ENCODE measurements at regions not wholly inside any gene's neighbourhood (a gene's known extent, or its start where the extent isn't known, plus 50 kb on each side); places are given as distances from the start of the nearest gene placed in this dataset.

DNA sequence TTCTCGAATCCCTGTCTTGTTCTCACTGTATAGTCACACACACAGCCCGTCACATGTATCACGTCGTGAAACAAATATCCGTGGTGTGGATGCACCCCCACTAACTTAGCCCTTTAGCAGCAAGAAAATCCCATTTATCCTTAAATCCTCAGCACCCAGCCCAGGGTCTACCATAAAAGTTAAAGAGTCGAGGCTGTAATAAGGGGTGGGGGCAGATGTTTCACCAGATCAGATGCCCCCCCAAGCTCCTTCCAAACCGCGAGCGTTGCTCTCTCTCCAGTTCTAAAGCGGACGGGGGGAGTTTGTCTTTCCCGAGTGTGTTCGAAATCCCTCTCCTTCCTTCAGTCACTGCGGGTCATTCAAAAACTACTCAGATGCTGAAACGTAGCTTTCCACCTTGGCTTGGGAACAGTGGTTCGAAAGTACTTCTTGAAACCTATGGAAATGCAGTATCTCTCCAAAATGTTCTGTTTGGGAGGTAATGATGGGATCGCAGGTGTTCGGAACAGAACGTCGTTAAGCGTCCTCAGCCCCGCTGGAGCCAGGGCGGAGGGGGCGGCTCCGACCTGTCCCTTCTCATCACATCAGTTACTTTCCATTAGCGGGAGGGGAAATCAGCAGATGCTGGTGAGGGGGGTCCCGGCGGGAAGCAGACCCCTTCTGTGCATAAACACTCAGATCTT, 156.2 kb downstream of the BRD1 start:
- in situ Hi-C loops (cut with HindIII; ENCODE audit: extremely low pct_ligation_motif_present, low pct_unique_long_range_greater_than_20kb) (no loop called here), intact Hi-C loops (cut with micrococcal nuclease; ENCODE audit: unreplicated experiment) (no loop called here)
- Histone ChIP-seq H4K20me1 (ENCODE audit: insufficient read depth, low read length) (no peaks in the 10 kb centered on the region), H3K9me3 (ENCODE audit: low read length) (no peaks in the 10 kb centered on the region), H3K27ac (ENCODE audit: extremely low read length, insufficient read depth, low read length) (no peak overlapping the region), H2AFZ (ENCODE audit: low read length) (no peak overlapping the region), H3K9ac (ENCODE audit: insufficient read depth, low read depth, low read length) (no peak overlapping the region), H3K27me3 (ENCODE audit: control insufficient read depth in 1 of 2, insufficient read depth in 2 of 2, low read length in 2 of 2) (peaks cover 3 to 50% of the 10 kb centered on the region in 2 experiments; a peak in 4 of 5 replicates), H3K4me2 (ENCODE audit: low read depth, low read length) (no peak overlapping the region), H3K4me1 (ENCODE audit: insufficient read depth, low read length) (no peaks in the 10 kb centered on the region), H3K79me2 (ENCODE audit: insufficient read depth, low read length) (no peaks in the 10 kb centered on the region), H3K36me3 (replicated peaks in 1 of 2; ENCODE audit: control insufficient read depth in 1 of 2, insufficient read depth in 2 of 2, low read length in 2 of 2) (no peaks in the 10 kb centered on the region), H3K4me3 (replicated peaks in 1 of 3; ENCODE audit: insufficient read depth in 1 of 3, low read depth in 2 of 3, low read length in 3 of 3) (no peak overlapping the region)
- WGBS (ENCODE audit: low lambda C conversion rate): 30% methylated on average over 26 of the region's 28 CpGs
- TF ChIP-seq, protein P1, sequence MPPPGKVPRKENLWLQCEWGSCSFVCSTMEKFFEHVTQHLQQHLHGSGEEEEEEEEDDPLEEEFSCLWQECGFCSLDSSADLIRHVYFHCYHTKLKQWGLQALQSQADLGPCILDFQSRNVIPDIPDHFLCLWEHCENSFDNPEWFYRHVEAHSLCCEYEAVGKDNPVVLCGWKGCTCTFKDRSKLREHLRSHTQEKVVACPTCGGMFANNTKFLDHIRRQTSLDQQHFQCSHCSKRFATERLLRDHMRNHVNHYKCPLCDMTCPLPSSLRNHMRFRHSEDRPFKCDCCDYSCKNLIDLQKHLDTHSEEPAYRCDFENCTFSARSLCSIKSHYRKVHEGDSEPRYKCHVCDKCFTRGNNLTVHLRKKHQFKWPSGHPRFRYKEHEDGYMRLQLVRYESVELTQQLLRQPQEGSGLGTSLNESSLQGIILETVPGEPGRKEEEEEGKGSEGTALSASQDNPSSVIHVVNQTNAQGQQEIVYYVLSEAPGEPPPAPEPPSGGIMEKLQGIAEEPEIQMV (CRISPR knock-in tag; IDR thresholded peaks at IDR 0.05; ENCODE audit: low read depth): no peak
- DNase-seq (ENCODE audit: low spot score): no peak
- no TSS peak for BruUV-seq (replicated peaks)
- no peak for FAIRE-seq
- ChIA-PET POLR2A (no interaction called here), CTCF (ENCODE audit: low intra/inter-chr PET ratio, low total read pairs) (no interaction called here)
- no peak for ATAC-seq

DNA sequence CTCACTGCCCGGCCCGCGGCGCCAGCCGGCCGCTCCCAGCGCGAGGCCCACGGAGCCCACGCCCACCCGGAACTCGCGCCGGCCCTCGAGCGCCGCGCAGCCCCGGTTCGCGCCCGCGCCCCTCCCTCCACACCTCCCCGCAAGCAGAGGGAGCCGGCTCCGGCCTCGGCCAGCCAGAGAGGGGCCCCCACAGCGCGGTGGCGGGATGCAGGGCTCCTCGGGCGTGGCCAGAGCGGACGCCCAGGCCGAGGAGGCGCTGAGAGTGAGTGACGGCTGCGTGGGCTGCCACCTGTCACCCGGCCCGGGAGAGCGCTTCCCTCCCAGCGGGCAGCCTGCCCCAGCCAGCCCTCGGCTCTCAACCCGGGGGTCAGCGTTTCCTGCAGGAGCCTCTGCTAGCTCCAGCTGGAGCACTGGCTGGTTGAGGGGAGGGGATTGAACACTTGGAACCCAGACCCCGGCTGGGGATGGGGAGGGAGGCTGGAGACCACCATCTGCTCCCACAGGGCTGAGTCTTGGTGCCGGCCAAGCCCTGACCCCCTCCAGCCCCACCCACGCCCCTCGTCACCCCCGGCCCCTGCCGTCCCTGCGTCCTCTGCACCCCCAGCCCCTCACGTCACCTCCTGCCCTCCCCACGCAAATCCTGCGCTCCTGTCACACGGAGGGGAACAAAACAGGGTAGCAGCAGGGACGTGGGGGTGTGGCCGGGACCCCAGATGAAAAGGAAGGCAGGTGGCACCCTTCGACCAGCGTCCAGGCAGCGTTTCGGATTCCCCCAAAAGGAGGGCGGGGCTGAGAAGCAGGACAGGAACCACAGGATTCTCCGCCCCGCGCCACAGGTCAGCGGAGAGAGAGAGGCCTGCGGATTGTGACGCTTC, 157.0 kb downstream of the BRD1 start:
- no peak for FAIRE-seq
- no peaks in the 10 kb centered on the region for H4K20me1 ChIP-seq (ENCODE audit: insufficient read depth, low read length)
- no peak overlapping the region for H3K27ac ChIP-seq (ENCODE audit: extremely low read length, insufficient read depth, low read length)
- no peak for DNase-seq (ENCODE audit: low spot score)
- no TSS peak for BruUV-seq (replicated peaks)
- no peak overlapping the region for H3K4me2 ChIP-seq (ENCODE audit: low read depth, low read length)
- no peaks in the 10 kb centered on the region for H3K79me2 ChIP-seq (ENCODE audit: insufficient read depth, low read length)
- no peaks in the 10 kb centered on the region for H3K36me3 ChIP-seq (replicated peaks in 1 of 2; ENCODE audit: control insufficient read depth in 1 of 2, insufficient read depth in 2 of 2, low read length in 2 of 2)
- no peaks in the 10 kb centered on the region for H3K9me3 ChIP-seq (ENCODE audit: low read length)
- H3K9ac ChIP-seq (ENCODE audit: insufficient read depth, low read depth, low read length): no peak overlapping the region
- ChIA-PET CTCF (ENCODE audit: low intra/inter-chr PET ratio, low total read pairs) (no interaction called here), POLR2A (no interaction called here)
- intact Hi-C loops (cut with micrococcal nuclease; ENCODE audit: unreplicated experiment) (no loop called here), in situ Hi-C loops (cut with HindIII; ENCODE audit: extremely low pct_ligation_motif_present, low pct_unique_long_range_greater_than_20kb) (no loop called here)
- H2AFZ ChIP-seq (ENCODE audit: low read length): no peak overlapping the region
- ATAC-seq: no peak
- no peaks in the 10 kb centered on the region for H3K4me1 ChIP-seq (ENCODE audit: insufficient read depth, low read length)
- H3K27me3 ChIP-seq (ENCODE audit: control insufficient read depth in 1 of 2, insufficient read depth in 2 of 2, low read length in 2 of 2): peaks cover 5 to 51% of the 10 kb centered on the region in 2 experiments; a peak in 4 of 5 replicates
- no peak overlapping the region for H3K4me3 ChIP-seq (replicated peaks in 1 of 3; ENCODE audit: insufficient read depth in 1 of 3, low read depth in 2 of 3, low read length in 3 of 3)
- 32% methylated on average over 11 of the region's 69 CpGs for WGBS (ENCODE audit: low lambda C conversion rate)
- TF ChIP-seq, protein P2, sequence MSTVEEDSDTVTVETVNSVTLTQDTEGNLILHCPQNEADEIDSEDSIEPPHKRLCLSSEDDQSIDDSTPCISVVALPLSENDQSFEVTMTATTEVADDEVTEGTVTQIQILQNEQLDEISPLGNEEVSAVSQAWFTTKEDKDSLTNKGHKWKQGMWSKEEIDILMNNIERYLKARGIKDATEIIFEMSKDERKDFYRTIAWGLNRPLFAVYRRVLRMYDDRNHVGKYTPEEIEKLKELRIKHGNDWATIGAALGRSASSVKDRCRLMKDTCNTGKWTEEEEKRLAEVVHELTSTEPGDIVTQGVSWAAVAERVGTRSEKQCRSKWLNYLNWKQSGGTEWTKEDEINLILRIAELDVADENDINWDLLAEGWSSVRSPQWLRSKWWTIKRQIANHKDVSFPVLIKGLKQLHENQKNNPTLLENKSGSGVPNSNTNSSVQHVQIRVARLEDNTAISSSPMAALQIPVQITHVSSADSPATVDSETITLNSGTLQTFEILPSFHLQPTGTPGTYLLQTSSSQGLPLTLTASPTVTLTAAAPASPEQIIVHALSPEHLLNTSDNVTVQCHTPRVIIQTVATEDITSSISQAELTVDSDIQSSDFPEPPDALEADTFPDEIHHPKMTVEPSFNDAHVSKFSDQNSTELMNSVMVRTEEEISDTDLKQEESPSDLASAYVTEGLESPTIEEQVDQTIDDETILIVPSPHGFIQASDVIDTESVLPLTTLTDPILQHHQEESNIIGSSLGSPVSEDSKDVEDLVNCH (CRISPR knock-in tag; IDR thresholded peaks at IDR 0.05): no peak
- TF ChIP-seq, protein P3, sequence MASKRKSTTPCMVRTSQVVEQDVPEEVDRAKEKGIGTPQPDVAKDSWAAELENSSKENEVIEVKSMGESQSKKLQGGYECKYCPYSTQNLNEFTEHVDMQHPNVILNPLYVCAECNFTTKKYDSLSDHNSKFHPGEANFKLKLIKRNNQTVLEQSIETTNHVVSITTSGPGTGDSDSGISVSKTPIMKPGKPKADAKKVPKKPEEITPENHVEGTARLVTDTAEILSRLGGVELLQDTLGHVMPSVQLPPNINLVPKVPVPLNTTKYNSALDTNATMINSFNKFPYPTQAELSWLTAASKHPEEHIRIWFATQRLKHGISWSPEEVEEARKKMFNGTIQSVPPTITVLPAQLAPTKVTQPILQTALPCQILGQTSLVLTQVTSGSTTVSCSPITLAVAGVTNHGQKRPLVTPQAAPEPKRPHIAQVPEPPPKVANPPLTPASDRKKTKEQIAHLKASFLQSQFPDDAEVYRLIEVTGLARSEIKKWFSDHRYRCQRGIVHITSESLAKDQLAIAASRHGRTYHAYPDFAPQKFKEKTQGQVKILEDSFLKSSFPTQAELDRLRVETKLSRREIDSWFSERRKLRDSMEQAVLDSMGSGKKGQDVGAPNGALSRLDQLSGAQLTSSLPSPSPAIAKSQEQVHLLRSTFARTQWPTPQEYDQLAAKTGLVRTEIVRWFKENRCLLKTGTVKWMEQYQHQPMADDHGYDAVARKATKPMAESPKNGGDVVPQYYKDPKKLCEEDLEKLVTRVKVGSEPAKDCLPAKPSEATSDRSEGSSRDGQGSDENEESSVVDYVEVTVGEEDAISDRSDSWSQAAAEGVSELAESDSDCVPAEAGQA (IDR thresholded peaks at IDR 0.05; ENCODE audit: low read depth): no peak
- TF ChIP-seq, protein P3 (CRISPR knock-in tag; IDR thresholded peaks at IDR 0.05; ENCODE audit: borderline replicate concordance): no peak
- TF ChIP-seq ZNF136 (CRISPR knock-in tag; IDR thresholded peaks at IDR 0.05; ENCODE audit: low read depth): no peak

All from HepG2 (cell line).